ENCODE measurements at regions not wholly inside any gene's neighbourhood (a gene's known extent, or its start where the extent isn't known, plus 50 kb on each side); places are given as distances from the start of the nearest gene placed in this dataset.

DNA sequence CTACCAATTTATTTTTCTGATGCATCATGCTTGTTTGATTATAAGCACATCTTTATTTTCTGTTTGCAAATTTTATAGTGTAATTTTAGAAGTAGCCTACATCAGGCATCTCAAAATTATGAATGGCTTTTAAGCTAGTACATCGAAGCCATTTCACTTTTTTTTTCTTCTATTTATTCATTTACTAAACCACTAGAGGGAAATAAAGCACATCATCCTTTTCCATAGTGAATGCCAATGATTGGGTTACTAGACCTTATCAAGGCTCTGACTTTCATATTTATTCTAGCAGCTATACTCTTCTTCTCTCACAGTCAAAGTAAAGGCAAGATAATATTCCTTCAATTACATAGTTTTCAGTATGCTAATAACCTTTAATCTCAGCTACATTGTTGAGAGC, 736.4 kb upstream of the LRFN5 start:
- no peak for DNase-seq

DNA sequence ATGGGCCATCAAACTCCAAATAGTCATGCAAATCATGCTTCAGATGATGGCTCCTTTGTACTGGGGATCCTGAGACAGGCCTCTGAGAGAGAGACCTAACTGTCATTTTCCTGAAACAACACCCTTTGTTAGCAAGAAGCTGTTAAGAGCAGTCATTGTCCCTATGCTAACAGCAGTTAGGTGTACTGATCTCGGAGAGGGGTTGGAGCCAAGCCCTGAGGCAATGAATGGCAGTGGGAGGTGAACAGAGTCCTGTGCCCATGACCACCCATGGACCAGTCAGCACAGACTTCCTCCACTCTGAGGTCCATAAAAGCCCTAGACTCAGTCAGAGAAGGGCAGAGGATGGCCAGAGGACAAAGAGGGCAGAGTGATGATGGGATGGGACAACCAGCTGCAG, 747.6 kb upstream of the LRFN5 start:
- no peak for DNase-seq

DNA sequence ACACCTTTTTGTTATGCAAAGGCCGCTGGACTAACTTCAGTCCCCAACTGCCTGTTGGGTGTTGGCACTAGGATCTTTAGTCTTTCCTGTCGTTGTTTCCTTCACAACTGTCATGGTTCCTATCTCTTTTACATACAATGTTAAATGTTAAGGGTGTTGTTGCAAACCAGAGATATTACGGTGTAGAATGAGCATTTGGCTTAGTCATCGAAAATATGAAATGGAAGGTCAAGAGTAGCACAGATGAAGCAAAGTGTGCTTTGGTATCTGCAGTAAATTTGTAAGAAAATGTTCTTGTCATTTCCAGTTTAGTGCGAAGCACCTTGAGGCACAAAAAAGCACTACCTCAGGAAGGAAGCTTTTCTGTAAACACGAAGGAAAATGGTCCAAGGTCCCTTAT, 751.3 kb upstream of the LRFN5 start:
- no peak for DNase-seq

DNA sequence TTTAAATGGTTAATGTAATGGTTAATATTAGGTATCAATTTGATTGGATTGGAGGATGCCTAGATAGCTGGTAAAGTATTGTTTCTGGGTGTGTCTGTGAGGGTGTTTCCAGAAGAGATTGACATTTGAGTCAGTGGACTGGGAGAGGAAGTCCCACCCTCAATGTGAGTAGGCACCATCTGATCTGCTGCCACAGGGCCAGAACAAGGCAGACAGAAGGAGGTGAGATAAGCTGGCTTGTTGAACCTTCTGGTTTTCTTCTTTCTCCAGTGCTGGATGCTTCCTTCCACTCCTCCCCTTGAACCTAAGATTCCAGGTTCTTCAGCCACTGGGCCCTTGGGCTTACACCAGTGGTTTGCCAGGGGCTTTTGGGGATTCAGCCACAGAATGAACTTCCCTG, 756.5 kb upstream of the LRFN5 start:
- DNase-seq, result no peak

DNA sequence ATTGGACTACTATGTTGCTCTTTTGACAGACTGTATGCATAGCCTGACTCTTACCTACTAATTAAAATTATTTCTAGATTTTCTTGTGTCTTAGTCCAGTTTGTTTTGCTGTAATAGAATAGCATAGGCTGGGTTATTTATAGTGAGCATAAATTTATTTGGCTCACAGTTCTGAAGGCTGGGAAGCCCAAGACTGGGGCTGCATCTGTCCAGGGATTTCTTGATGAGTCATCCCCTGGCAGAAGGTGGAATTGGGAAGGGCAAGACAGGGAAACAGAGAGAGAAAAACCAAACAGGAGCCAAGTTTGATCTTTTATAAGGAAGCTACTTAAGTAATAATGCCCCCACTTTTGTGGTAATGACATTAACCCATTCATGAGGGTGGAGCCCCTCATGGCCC, 759.2 kb upstream of the LRFN5 start:
- no peak for DNase-seq

DNA sequence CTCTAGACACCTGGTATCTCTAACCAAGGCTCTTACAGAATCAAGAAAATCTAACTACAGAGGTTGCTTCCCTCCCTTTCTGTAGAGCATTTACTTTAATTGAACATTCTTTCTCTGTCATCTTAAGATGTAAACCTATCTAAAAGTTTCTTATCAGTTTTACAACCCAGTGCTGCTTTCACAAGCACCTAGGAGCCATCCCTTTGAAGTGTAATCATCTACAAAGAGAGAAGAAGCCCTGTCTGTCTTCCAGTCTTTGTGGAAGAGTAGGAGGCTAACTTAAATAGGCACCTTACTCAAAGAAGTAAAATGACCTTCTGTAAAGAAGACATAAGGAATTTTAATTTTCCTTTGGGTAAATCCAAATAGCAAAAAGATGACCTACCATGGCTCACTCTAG, 763.9 kb upstream of the LRFN5 start:
- no peak for DNase-seq

DNA sequence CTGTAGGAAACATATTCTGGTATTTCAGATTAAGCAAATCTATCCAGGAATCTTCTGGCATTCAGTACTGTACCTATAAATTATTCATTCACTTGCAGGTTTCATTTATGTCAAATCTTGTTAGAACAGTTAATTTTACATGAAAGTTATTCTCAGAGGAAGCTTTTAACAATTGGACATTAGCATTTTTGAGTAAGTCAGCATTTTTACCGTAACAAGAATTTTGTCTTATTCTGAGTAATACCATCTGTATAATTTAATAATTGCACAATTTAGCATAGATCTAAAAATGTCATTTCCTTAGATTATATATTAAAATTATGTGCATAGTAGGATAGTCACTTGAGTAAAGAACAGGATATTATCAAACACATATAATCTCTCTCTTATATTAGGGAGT, 764.8 kb upstream of the LRFN5 start:
- DNase-seq, result no peak

DNA sequence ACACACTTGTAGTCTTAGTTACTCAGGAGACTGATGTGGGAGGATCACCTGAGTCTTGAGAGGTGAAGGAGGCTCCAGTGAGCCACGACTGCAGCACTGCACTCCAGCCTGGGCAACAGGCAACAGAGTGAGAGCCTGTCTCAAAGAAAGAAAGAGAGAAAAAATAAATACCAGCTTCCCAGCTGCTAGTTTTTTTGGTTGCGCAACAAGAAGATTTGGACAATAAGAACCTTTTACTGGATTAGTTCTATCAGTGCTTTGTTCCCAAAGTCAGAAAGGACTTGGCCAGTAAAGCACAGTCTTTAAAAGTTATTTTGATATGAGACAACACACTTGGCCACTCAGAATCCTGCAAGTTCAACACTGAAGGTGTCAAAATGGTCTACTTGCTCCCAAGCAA, 768.1 kb upstream of the LRFN5 start:
- no peak for DNase-seq

DNA sequence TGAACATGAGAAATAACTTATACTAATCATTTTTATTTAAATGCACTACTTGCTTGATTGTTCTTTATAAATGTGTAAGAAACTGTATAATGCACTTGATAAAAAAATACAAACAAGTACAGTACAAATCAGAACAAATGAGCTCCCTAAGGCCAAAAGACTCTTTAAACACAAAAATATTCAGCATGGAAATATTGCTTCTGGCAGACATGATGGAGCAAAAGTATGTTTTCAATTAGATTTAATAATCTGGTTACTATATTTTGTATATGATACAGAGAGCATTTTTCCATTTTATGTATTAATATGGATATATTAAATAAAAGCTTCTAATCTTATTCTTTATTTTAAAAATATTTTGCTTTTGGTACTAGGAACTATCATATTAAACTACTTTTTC, 800.2 kb upstream of the LRFN5 start:
- no peak for DNase-seq

DNA sequence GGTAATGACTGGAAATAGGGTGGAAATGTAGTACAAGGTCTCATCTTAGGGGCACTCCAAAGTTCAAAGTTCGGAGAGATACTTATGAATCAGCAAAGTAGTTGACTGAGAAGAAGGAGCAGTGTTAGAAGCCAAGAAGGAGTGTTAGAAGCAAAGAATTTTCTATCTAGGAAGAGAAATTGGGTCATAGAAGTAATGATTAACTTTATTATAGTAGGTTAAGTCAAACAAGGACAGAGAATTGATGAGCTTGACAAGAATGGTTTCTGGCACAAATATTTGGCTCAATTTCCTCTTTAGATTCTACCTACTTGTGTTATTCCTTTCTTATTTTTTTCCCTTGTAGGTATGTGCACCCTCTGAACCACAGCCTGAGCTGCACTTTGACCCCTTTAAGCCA, 810.5 kb upstream of the LRFN5 start:
- no peak for DNase-seq

DNA sequence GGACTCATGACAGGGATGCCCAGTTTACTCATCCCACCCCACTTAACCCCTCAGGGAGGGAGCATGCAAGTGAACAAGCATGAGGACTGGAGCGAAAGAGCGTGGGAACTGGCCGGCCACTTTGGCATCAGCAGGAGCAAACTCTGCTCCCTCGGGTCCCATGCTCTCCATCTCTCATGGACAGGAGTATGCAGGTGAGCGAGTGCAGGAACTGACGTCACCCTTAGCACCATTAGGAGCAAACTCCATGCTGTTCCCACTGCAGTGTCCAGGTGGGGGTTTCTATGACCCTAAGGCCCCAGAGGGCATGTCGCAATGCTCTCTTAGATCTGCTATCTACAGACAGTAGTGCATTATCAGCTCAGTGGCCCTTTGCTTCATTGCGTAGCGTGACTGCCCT, 821.8 kb upstream of the LRFN5 start:
- no peak for DNase-seq

DNA sequence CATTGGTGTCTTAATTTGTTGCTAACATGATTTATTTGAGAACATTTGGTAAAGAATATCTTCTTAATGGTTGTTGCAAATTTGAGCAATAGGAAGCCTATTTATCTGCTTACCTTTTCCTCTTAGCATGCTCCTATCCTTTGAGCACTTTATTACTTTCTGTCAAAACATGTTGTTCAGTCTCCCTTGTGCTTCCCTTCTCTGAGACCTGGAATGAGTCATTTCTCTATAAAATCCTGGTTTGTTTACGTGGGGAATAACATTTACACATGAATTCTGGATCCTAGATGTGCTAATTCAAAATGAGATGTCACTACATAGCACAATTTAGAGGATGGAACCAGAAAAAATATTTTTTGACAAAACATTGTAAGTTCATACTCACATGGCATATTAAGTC, 844.0 kb upstream of the LRFN5 start:
- DNase-seq, result no peak

DNA sequence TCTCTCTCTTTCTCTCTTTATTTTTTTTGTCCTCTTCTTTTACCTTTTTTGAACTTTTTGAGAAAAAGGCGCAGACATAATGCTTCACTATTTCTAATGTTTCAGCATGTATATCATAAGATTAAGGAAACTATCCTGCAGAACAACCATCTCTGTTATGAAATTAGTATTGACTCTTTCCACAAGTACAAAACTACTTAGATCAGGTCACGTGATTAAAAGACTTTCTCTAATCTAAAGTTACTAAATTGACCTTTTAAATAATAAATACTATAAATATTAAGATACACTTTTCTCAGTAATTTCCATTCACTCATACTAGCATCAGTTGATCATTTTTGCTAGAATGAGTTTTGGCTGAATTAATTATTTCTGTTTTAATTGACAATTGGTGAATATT, 844.5 kb upstream of the LRFN5 start:
- no peak for DNase-seq

DNA sequence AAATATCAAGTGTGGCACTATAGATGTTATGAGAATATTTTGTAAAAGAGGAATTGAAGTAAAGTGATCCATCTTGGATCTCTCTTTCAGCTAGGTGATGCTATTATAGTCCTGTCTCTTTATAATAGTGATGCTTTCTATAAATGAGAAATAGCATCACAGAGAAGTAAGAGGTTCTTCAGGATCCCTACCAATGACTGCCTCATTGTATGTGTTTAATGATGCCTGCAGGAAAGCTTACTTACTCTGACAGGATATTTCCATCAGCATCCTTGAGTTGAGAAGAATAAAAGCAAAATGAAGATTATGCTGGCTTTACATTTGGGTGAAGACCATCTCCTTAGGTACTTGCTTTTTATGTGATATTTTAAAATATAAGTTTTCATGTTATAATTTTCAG, 846.0 kb upstream of the LRFN5 start:
- no peak for DNase-seq

DNA sequence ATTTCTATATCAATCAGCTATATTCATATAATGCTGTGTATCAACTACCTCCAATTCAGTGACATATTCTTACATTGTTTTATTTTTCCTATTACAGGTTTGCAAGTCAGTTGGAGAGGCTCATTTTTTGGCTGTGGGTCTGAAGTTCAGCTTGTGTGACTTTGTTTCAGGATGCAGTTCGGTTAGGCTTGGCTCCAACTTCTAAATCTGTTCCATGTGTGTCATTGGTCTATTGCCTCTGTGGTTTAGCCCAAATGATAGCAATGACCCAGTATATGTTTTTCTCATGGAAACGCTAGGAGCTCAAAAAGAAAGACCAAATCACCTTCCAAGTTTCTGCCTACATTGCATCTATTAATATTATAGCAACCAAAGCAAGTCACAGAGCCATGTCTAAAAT, 848.6 kb upstream of the LRFN5 start:
- no peak for DNase-seq

DNA sequence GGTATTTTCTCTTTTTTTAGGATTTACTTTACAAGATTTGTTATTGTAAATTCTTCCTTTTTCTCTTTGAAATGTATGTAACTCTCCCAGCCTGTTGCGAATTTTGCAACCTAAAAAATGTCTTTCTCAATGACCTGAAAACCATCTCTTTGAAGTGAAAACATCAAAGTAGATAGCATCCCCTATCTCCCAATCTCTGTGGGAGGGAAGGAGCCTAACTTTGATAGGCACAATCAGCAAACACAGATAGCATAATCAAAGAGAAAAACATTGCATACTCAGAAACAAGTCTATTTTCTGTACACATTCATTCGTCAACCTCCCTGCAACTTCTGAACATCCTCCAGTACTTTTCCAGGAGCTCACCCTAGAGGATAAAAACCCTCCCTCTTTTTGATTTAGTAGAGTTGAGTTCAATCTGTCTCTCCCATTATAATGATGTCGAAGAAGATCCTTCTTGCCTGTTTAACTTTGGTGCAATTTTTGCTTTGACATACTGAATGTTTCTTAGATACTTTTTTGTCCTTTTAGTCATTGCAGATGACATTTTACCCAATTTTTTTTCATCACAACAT, 849.2 kb upstream of the LRFN5 start:
- no peak for DNase-seq

DNA sequence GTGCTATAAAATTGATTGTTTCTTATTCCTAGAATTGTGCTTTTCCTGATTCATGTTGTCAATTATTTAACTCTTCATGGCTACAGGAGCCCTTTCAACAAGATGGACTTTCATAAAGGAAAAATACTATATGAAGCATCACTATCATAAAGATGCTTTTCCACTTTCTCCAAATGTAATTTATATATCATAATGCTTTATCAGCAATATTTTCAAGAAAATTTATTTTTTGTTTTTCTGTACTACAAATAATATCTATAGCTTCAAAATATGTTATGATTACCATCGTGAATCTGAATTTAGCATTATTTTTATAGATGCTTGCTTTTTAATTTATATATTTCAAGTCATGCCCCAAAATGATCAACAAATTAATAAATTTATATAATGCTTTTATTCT, 873.5 kb upstream of the LRFN5 start:
- no peak for DNase-seq

DNA sequence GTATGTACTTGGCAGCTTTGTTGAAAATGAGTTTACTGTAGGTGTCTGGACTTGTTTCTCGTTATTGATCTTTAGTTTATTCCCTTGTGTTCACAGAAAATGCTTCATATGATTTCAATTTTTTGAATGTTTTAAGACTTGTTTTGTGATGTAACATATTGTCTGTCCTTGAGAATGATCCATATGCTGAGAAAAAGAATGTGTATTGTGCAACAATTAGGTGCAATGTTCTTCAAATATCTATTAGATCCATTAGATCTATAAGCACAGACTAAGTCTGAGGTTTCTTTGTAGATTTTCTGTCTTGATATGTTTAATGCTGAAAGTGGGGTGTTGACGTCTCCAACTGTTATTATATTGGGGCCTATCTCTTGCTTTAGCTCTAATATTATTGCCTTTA, 879.6 kb upstream of the LRFN5 start:
- DNase-seq, result no peak

DNA sequence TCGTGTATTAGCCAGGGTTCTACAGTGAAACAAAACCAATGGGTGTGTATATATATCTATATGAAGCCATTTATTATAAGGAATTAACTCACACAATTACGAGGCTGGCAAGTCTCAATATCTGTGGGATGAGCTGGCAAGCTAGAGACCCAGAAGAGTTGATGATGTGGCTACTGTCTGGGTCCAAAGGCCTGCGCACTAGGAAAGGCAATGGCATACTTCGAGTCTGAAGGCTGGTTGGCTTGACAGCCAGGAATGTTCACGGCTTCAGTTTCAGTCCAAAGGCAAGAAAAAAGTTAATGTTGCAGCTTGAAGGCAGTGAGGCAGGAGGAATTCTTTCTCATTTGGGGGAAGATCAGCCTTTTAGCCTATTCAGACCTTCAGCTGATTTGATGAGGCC, 893.3 kb upstream of the LRFN5 start:
- DNase-seq, result no peak

DNA sequence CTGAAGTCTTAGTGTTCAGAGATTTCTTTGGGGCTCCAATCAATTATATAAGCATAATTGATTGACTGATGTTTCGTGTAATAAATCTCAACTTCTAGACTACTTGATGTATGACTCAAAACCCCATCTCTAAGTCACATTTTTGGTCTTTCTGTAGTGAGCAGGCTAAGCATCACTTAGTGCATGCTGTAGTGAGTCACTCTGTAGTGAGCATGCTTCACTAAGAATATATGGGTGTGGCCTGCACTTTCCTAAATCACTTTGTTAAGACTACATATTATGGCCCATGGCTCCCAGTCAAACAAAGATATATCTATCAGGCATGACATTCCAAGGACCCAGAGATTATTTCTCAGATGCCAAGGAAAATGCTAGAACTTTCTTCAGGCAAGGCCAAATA, 909.4 kb upstream of the LRFN5 start:
- DNase-seq, result no peak

DNA sequence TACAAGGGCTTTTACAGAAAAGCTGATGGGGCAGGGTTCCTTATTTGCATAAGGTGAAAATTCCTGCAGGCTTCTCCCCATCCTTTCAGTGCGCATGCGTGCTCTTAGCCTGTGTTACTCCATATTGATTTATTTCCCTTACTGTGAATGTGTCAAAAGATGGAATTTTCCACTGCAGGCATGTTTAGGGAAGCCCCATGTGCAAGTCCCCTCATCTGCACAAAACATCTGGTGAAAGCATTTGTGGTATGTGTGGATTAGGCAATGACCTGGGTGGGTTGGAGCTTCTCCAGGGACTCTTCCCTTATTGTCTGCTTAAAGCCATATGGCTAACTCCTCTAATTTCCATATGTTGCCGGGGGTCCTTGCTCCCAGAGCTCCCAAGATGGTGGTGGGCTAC, 912.7 kb upstream of the LRFN5 start:
- no peak for DNase-seq

DNA sequence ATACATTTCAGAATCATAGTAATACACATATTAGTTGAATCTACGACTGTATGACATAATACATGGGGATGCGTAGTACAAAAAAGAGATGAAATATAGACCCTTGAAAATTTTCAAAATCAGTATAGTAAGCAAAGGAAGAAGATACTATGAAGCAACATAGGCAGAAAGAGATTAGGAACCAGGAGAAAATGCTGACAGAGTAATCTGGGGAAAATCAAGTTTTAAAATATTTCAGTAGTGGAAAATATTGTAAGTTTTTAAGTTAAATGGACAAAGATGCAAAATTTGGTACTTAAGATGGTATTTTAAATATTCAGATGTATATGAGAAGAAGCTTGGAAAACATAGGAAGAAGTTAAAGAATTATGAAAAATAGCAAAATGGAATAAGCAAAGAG, 915.6 kb upstream of the LRFN5 start:
- DNase-seq, result no peak

DNA sequence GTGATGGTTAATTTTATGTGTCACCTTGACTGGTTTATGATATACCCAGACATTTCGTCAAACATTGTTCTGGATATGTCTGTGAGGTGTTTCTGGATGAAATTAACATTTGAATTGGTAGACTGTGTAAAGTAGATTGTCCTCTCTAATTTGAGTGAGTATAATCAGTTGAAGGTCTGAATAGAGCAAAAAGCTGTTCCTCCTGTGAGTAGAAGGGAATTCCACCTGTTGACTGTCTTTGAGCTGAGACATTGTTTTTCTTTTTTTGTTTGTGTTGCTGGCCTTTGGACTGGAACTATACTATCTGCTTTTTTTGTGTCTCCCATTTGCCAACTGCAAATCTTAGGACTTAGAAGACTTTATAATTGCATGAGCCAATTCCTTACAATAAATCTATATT, 920.9 kb upstream of the LRFN5 start:
- DNase-seq, result no peak

DNA sequence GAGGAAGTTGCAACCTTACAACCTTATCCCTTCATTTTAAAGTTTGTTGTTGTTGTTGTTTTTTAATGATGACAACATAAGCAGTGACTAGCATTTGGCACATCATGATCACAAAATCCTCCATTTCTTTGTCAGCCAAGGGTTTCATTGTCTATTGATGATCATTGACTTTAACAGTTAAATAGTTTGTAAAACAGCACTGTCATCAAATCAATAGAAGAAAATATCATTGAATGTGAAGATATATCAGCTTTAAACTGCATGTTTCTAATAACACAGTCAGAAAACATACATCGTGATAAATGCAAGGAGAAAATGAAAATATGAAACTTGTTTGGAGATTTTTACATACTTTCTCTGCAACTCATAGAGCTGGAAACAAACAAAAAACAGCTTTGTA, 922.3 kb upstream of the LRFN5 start:
- no peak for DNase-seq

DNA sequence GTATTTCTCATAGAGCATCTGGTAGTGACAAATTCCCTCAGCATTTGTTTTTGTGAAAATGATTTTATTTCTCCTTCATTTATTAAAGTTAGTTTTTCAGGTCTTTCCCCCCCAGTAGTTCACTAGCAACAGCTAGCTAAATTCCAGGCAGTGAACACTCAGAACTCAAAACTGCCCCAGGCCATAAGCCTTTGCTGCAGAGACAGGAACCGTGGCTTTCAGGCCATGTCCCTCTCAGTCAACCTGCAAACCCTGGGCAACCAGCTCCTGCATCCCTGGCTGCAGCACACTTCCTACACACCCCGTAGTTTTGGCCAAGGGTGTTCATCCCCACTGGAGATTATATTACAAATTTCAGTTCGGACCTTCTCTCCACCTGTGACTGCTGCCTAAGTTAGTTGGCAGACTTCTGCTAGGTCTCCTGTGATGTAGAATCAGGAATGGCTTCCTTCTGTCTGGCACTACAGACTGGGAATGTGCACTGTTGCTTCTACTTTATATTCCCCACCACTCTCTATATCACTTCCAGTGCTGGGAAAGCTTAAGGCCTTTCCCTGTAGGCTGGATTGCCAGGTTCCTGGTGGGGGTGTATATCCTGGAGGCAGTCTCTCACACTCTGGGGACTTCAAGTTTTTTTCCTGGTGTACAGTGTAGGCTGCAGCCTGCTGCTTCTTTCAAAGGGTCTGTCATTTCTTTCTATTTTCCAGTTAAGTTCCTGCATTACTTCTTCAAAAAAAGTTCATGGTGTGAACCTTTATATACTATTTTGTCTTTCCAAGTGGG, 924.4 kb upstream of the LRFN5 start:
- no peak for DNase-seq

Data from midbrain (tissue), 1 donor.